GM23338 (cell line): ENCODE measurements at regions not wholly inside any gene's neighbourhood (a gene's known extent, or its start where the extent isn't known, plus 50 kb on each side); places are given as distances from the start of the nearest gene placed in this dataset.

ENCODE experiments used
- CREB1 ChIP-seq: fragments of 250-450 bp; sonication (Bioruptor Pico); IDR thresholded peaks from 2 replicates; pipeline ENCODE4 v1.5.0; 2020; ENCODE audit warnings: low read depth, mild to moderate bottlenecking, moderate library complexity
- CTCF ChIP-seq, 2 experiments: fragments of 200-600 bp in 1 of 2; sonication (generic) in 1 of 2; conservative IDR thresholded peaks; 2 replicates each; pipeline versions ENCODE4 v1.5.1 to v1.6.1; 2016 to 2017; ENCODE audit warnings: antibody characterized with exemption in 2 of 2, low read depth in 2 of 2, mild to moderate bottlenecking in 2 of 2, moderate library complexity in 1 of 2
- EZH2 ChIP-seq: fragments of 200-600 bp; sonication (generic); IDR thresholded peaks from one replicate; pipeline ENCODE4 v1.8.0; 2017; ENCODE audit warnings: antibody characterized with exemption, mild to moderate bottlenecking, low read depth; ENCODE audit not compliant: unreplicated experiment
- EZH2phosphoT487 ChIP-seq: fragments of 200-600 bp; sonication (generic); IDR thresholded peaks from one replicate; pipeline ENCODE4 v1.8.1; 2018; ENCODE audit warnings: antibody characterized with exemption; ENCODE audit not compliant: unreplicated experiment
- JUNB ChIP-seq: IDR thresholded peaks from one replicate; pipeline ENCODE4 v1.6.1; 2016; ENCODE audit warnings: antibody characterized with exemption; ENCODE audit not compliant: unreplicated experiment
- NANOG ChIP-seq: IDR thresholded peaks from 2 replicates; pipeline ENCODE4 v1.6.1; 2016; ENCODE audit warnings: antibody characterized with exemption, borderline replicate concordance
- POLR2AphosphoS5 ChIP-seq: IDR thresholded peaks from 2 replicates; pipeline ENCODE4 v1.6.1; 2016; ENCODE audit warnings: antibody characterized with exemption, low read depth
- REST ChIP-seq: IDR thresholded peaks from one replicate; pipeline ENCODE4 v1.6.1; 2018; ENCODE audit warnings: antibody characterized with exemption; ENCODE audit not compliant: unreplicated experiment

GRCh38 chr3:4197670-4198069, 105.5 kb upstream of the SETMAR start:
- TF ChIP-seq CTCF (conservative IDR thresholded peaks at IDR 0.05; ENCODE audit: low read depth in 2 of 2) (no peak), EZH2phosphoT487 (no peak), CREB1 (no peak), NANOG (no peak), POLR2AphosphoS5 (no peak), REST (no peak), JUNB (no peak), EZH2 (no peak)
